ENCODE measurements at regions not wholly inside any gene's neighbourhood (a gene's known extent, or its start where the extent isn't known, plus 50 kb on each side); places are given as distances from the start of the nearest gene placed in this dataset.

DNA sequence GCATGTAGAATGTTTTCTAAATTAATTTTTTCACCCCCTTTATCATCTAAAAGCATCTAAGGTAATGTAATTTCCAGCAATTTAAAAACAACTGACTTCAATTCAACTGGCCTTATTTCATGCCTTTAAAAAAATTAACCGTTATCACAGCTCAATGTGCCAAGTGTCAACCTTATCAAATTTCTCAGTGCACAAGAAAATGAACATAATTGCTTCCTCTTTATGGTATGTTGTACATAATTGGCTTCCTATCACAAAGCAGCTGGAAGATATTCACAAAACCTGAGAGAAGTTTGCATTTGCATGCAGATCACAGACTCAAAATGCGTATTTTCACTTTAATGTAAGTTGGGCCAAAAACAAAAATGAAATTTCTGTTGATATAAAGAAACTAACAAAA is 966.4 kb downstream of the GRM8 start:
- TF ChIP-seq ZFX (IDR thresholded peaks at IDR 0.05; ENCODE audit: borderline replicate concordance) = no peak
- TF ChIP-seq, protein P1, sequence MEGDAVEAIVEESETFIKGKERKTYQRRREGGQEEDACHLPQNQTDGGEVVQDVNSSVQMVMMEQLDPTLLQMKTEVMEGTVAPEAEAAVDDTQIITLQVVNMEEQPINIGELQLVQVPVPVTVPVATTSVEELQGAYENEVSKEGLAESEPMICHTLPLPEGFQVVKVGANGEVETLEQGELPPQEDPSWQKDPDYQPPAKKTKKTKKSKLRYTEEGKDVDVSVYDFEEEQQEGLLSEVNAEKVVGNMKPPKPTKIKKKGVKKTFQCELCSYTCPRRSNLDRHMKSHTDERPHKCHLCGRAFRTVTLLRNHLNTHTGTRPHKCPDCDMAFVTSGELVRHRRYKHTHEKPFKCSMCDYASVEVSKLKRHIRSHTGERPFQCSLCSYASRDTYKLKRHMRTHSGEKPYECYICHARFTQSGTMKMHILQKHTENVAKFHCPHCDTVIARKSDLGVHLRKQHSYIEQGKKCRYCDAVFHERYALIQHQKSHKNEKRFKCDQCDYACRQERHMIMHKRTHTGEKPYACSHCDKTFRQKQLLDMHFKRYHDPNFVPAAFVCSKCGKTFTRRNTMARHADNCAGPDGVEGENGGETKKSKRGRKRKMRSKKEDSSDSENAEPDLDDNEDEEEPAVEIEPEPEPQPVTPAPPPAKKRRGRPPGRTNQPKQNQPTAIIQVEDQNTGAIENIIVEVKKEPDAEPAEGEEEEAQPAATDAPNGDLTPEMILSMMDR (IDR thresholded peaks at IDR 0.05) = no peak
- no peak overlapping the region for H3K27ac ChIP-seq

DNA sequence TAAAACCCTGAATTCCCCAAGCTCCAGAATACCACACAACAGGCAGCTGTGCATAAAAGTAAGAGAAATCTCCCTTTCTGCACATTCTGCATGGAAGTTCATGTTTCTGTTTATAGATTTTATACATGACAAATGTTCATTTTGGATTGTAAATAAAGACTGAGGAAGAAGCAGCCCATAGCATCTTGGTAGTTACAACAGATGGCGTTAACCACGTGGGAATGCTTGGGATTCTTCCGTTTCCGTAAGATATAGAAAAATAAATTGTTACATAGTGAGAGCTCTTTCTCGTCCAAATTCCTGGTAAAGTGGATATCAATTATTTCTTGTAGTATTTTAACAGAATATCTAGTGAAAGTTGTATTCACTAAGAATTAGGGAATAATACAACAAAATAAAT is 1016.5 kb downstream of the GRM8 start:
- no peak overlapping the region for H3K27ac ChIP-seq
- TF ChIP-seq ZFX (IDR thresholded peaks at IDR 0.05; ENCODE audit: borderline replicate concordance) = no peak
- TF ChIP-seq, protein P1 (IDR thresholded peaks at IDR 0.05) = no peak

DNA sequence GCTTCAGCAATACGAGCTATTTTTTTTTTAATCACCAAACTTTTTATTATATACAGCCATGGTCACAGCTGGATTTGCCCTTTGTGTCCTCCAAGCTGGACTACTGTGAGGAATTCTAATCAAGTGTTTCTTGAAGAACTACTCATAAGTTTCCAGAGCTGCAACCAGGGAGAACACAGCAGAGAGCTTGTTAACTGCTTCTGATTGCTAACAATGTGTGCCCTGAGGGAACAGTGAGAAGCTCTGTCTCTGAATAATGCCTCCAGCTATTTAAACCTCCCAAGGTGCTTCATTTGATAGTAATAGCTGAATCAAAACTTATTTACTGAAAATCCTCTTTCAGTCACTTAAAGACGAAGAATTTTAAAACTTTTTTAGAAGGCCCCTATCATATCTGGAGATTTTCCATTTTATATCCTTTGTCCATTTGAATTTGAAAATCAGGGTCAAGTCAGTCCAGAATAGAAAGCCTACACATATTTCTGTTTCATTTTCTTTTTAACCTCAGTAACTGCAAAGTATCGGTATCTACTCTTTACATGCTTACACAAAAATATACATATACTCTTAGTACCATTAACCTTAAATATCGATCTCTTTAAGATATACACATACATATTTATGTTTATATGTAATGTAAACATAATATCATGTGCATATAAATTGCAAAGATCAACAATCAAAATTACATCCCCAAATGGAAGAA is 1024.2 kb downstream of the GRM8 start:
- TF ChIP-seq ZFX (IDR thresholded peaks at IDR 0.05; ENCODE audit: borderline replicate concordance) = no peak
- TF ChIP-seq, protein P1 (IDR thresholded peaks at IDR 0.05) = no peak
- H3K27ac ChIP-seq = no peak overlapping the region

DNA sequence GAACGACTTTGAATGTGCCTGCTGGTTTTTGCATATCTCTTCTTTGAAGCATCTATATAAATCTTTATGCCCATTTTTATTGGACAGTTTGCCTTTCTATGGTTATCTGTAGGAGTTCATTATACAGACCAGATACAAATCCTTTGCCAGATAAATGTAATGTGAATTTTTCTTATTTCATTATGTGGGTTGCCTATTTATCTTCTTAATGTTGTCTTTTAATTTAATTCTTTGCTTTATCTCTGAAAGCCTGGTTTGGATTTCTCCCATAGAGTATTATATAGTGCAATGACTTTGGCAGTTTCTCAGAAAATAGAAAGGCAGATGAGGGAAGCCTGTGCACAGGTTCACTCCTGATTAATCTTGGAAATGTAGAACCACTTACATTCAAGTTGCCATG is 1025.1 kb downstream of the GRM8 start:
- TF ChIP-seq, protein P1 (IDR thresholded peaks at IDR 0.05) = no peak
- TF ChIP-seq ZFX (IDR thresholded peaks at IDR 0.05; ENCODE audit: borderline replicate concordance) = no peak
- H3K27ac ChIP-seq = no peak overlapping the region

DNA sequence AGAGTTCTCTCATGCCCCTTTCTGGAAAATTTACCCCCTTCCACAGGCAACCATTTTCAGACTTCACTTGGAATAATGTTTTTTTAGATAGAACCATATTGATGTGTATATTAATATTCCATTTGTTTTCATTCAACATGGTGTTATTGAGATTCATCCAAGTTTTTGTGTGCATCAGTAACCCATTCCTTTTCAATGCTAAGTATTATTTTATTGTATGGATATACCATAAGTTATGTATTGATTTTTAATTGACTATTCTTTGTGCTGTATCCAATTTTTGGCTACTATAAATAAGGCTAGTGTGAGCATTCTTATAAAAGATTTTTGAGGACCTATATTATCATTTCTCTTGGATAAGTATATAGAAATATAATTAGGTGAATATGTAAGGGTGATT is 1025.7 kb downstream of the GRM8 start:
- TF ChIP-seq, protein P1 (IDR thresholded peaks at IDR 0.05) = no peak
- no peak for TF ChIP-seq ZFX (IDR thresholded peaks at IDR 0.05; ENCODE audit: borderline replicate concordance)
- H3K27ac ChIP-seq = no peak overlapping the region

DNA sequence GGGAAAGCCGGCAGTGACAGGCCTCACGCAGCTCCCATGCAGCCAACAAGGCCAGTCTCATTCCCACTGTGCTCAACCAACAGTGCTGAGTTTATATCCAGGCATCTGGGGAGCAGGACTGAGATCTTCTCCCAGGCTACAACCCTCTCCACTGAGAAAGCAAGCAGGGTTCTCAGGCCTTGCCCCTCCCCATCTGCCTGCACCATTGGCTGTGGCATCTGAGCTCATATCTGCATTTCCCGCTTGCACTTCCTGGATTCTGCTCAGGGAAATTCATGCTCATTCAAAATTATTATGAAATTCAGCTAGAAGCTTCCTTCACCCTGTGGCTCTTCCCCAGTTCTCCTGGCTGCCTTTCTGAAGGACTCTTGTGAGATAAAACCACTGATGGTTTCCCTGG is 1029.0 kb downstream of the GRM8 start:
- H3K27ac ChIP-seq = no peak overlapping the region
- TF ChIP-seq, protein P1 (IDR thresholded peaks at IDR 0.05) = no peak
- no peak for TF ChIP-seq ZFX (IDR thresholded peaks at IDR 0.05; ENCODE audit: borderline replicate concordance)

DNA sequence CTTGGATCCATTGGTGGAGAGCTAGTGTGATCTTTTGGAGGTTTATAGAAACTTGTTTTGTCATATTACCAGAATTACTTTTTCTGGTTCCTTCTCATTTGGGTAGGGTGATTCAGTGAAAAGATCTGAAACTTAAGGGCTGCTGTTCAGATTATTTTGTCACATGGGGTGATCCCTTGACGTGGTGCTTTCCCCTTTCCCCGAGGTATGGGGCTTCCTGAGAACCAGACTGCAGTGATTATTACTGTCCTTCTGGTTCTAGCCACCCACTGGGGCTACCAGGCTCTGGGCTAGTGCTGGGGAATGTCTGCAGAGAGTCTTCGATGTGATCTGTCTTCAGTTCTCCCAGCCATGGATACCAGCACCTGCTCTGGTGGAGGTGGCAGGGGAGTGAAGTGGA is 1030.0 kb downstream of the GRM8 start:
- TF ChIP-seq, protein P1 (IDR thresholded peaks at IDR 0.05) = no peak
- TF ChIP-seq ZFX (IDR thresholded peaks at IDR 0.05; ENCODE audit: borderline replicate concordance) = no peak
- H3K27ac ChIP-seq = no peak overlapping the region
